Right cardiac atrium (tissue), 5 donors: ENCODE measurements at regions not wholly inside any gene's neighbourhood (a gene's known extent, or its start where the extent isn't known, plus 50 kb on each side); places are given as distances from the start of the nearest gene placed in this dataset.

ENCODE experiments used
- ATAC-seq, 2 donors: fragments of 200-7000 bp; cut with Tn5 transposase; one replicate each; pipeline versions ENCODE4 v1.8.0 to v1.9.1; 2020; ENCODE audit warnings: moderate library complexity in 2 of 2, mild to moderate bottlenecking in 1 of 2
- DNase-seq, 3 donors: peaks; one replicate each; pipeline ENCODE4 v3.0.0-alpha.2; 2020
- H3K27ac ChIP-seq: one replicate; pipeline ENCODE4 v1.5.1; 2013; ENCODE audit warnings: mild to moderate bottlenecking, low read length, control low read depth, moderate library complexity
- H3K27me3 ChIP-seq: one replicate; pipeline ENCODE4 v1.6.1; 2013; ENCODE audit not compliant: control insufficient read depth, insufficient read depth
- H3K4me1 ChIP-seq: one replicate; pipeline ENCODE4 v1.6.1; 2013; ENCODE audit warnings: low read length; ENCODE audit not compliant: control insufficient read depth, insufficient read depth
- H3K4me3 ChIP-seq: one replicate; pipeline ENCODE4 v1.5.1; 2013; ENCODE audit warnings: low read length, control low read depth
- H3K9me3 ChIP-seq: one replicate; pipeline ENCODE4 v1.6.1; 2013; ENCODE audit warnings: low read length; ENCODE audit not compliant: control insufficient read depth
- WGBS: extraction: QIAGEN DNeasy Blood & Tissue Kit; methylation state at CpG from one replicate; pipeline ENCODE4 v1.1.7; 2013; 5-methylcytosine and 5-hydroxymethylcytosine counted together
- intact Hi-C, 4 donors: fragments of 100-400 bp; cut with DNase I; formaldehyde crosslinking; loops; one replicate each; pipeline versions ENCODE4 v1.11.0 to v1.14.0; 2022 to 2023
- donor health status: healthy with polysubstance abuse.
- donor health status: DM: no; HTN: yes; CAD: no.
- donor health status: DM: no; HTN: no; CAD: no.
- donor health status: DM: no; HTN: yes; CAD: no; lungs with severe emphysema.
- donor health status: DM: yes; HTN: yes; CAD: no.

DNA sequence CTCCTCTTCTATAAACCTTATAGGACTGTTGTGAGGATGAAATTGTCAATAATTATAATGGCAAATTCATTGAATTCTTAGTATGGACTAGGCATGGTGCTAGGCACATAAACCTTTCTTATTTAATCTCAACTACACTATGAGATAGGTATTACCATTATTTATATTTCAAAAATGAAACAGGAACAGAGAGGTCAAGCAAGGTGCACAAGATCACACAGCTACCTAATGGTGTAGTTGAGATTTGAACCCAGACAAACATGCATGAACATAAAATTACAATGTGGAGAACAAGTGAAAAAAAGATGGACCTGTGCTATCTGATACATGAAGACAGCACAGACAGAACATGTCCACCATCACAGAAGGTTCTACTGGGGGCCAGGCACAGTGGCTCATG is 156.7 kb downstream of the AXIN2 start:
- Histone ChIP-seq H3K4me3 (no peak overlapping the region), H3K4me1 (peaks cover 2% of the 10 kb centered on the region), H3K9me3 (no peaks in the 10 kb centered on the region), H3K27ac (no peak overlapping the region), H3K27me3 (no peaks in the 10 kb centered on the region)
- no peak for ATAC-seq
- intact Hi-C loops: no loop called here
- no peak for DNase-seq

DNA sequence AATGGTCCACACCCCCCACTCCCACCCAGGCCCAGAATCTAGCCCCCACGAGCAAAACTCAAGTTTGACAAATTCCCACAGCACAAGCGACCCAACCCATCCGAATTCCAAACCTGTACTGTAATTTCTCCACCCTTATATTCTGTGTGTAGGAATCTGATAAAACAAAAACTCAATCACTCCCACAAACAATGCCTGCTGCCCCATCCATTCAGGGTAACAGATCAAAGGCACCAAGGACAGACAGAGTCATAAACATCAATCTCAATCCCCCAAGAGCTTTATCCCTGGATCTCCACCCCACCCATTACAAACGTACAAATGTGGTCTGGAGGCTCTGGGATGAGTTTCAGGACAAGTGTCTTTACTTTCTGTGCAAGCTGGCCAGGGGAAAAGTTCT is 157.8 kb downstream of the AXIN2 start:
- DNase-seq: no peak
- Histone ChIP-seq H3K27me3 (no peaks in the 10 kb centered on the region), H3K9me3 (no peaks in the 10 kb centered on the region), H3K4me3 (no peak overlapping the region), H3K27ac (no peak overlapping the region), H3K4me1 (peaks cover 2% of the 10 kb centered on the region)
- intact Hi-C loops: no loop called here
- 69% methylated on average over 4 of the region's 4 CpGs for WGBS
- no peak for ATAC-seq

DNA sequence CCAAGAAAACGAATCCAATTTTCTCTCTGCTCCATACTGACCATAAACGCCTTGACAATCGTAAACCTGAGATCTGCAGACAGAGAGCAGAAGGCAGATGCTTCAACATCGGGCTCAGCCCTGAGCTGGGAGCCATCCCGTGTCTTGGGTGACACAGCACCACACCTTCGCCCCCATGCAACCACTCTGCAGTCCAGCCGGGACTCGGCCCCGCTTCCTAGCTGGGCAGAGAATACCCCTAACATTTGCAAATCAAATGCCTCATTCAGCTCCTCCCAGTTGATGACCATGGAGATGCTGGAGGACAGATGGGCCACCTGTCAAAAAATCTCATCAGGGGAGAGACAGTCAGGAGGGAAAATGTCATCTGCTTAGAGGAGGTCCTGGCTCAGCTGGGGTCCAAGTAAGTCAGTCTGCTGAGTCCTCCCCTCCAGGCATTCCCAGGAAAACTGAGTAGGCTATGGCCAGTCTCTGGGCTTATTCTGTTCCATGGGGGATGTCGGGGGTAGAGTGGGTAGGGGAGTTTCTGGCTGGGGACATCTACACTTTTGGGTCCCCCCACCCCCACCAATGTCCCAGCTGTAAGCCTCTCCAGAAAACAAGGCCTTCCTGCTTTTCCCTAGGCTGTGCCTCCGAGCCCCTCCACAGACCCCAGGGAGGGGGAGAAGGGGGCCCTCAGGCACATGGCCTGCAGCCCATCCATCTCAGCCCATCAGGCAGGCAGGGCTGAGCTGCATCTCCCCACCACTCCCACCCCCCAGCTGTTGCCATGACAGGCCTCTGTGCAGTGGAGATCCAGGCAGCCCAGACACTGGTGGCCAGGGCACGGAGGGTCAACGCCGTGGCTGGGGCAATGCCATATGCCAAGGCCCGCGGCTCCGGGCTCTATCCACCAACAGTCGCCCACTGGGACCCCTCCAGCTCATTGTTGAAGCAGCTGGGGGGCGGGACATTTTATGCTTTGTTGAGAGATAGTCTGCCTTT is 158.6 kb downstream of the AXIN2 start:
- Histone ChIP-seq H3K4me1 (peaks cover 2% of the 10 kb centered on the region), H3K27me3 (no peaks in the 10 kb centered on the region), H3K4me3 (no peak overlapping the region), H3K27ac (no peak overlapping the region), H3K9me3 (no peaks in the 10 kb centered on the region)
- ATAC-seq (no peak), DNase-seq (no peak)
- 84% methylated on average over 19 of the region's 19 CpGs for WGBS
- intact Hi-C loops: no loop called here

DNA sequence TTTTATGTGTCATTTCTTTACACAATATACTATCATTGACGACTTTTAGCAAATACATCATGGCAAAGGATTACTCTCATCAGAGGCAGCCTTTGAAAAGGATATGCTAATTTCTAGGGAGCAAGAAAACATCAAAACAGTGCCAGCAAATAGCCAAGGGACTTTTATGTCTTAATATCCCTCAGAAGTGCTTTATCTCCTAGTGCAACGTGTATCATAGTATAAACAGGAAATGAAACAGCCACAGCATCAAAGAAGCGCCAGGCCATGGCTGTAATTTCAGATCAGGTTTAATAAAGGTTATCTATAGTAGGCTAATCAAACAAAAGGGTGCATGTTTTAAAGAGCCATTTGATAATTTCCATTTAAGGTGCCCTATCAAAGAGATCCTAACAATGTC is 159.9 kb downstream of the AXIN2 start:
- 33% methylated on average over 3 of the region's 3 CpGs for WGBS
- no peaks in the 10 kb centered on the region for H3K9me3 ChIP-seq
- no peaks in the 10 kb centered on the region for H3K4me1 ChIP-seq
- ATAC-seq (no peak), DNase-seq (no peak)
- no peaks in the 10 kb centered on the region for H3K27me3 ChIP-seq
- H3K4me3 ChIP-seq: no peak overlapping the region
- intact Hi-C loops: no loop called here
- H3K27ac ChIP-seq: no peak overlapping the region

DNA sequence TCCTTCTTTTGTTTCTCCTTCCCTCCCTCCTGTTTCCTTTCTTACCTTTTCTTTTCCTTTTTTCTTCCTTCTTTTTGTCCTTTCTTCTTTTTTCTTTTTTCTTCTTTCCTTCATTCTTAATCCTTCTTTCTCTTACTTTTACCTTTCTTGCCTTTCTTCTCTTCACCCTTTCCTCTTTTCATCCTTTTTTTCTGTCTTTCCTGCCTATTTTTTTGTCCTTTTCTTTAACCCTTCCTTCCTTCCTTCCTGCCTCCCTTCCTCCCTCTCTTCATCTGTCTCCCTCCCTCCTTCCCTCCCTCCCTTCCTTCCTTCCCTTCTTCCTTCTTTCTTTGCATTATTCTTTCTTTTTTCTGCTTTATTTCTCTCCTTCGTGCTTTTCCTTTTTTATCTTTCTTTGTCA is 160.7 kb downstream of the AXIN2 start:
- H3K4me1 ChIP-seq: no peaks in the 10 kb centered on the region
- ATAC-seq: no peak
- no peak for DNase-seq
- no peaks in the 10 kb centered on the region for H3K27me3 ChIP-seq
- 83% methylated on average over 1 of the region's 1 CpG for WGBS
- no peak overlapping the region for H3K27ac ChIP-seq
- intact Hi-C loops: no loop called here
- no peak overlapping the region for H3K4me3 ChIP-seq
- no peaks in the 10 kb centered on the region for H3K9me3 ChIP-seq

DNA sequence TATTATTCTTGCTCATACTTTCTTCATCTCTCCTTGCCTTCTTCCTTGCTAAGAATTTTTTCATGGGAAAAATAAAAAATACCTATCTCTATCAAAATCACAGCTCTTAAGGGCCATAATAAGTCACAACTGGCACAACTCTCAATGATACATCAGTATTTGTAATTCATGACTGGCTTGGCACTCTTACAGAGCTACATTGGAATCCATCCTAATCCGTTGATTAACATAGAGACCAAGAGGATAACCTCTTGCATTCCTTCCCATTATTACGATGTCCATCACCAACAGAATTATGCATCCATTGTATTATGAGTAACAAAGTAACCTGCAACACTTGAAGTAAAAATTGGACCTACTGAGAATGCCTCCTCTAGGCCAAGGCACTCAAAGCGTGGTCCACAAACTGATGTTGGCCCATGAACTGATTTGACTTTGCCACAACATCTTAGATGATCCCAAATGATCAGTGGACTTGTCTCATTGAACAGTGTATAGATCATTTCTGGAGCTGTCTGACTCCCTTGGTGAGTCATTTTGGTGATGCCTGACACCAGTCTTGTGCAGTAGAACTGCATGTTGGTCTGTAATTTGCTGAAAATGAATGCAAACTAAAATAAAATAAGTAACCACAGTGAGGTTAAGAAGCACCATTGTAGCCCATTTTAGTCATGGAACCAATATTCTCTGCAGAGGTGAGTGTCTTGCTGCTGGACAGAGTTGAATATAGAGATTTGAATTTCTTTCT is 163.2 kb downstream of the AXIN2 start:
- Histone ChIP-seq H3K9me3 (no peaks in the 10 kb centered on the region), H3K27me3 (no peaks in the 10 kb centered on the region), H3K27ac (no peak overlapping the region), H3K4me1 (no peaks in the 10 kb centered on the region), H3K4me3 (no peak overlapping the region)
- intact Hi-C loops: no loop called here
- 84% methylated on average over 3 of the region's 3 CpGs for WGBS
- no peak for ATAC-seq
- no peak for DNase-seq

DNA sequence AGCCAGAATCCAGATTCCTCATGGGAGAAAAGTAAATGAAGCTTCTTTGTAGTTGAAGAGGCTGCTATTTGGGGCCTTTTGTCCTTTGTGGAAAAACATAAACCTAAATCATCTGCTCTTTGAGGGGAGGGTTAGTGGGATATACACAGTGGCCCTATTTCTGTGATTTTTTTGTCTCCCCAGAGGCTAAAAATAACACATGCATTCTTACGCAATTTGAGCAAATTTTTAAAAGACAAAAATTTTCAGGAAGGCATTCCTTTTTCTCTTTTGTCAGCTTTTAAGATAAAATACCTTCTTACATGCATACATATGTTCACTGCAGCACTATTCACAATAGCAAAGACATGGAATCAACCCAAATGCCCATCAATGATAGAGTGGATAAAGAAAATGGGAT is 165.5 kb downstream of the AXIN2 start:
- H3K4me3 ChIP-seq: no peak overlapping the region
- intact Hi-C loops: no loop called here
- ATAC-seq: no peak
- no peaks in the 10 kb centered on the region for H3K27me3 ChIP-seq
- no peaks in the 10 kb centered on the region for H3K9me3 ChIP-seq
- DNase-seq: no peak
- 85% methylated on average over 1 of the region's 1 CpG for WGBS
- H3K4me1 ChIP-seq: no peaks in the 10 kb centered on the region
- H3K27ac ChIP-seq: no peak overlapping the region

DNA sequence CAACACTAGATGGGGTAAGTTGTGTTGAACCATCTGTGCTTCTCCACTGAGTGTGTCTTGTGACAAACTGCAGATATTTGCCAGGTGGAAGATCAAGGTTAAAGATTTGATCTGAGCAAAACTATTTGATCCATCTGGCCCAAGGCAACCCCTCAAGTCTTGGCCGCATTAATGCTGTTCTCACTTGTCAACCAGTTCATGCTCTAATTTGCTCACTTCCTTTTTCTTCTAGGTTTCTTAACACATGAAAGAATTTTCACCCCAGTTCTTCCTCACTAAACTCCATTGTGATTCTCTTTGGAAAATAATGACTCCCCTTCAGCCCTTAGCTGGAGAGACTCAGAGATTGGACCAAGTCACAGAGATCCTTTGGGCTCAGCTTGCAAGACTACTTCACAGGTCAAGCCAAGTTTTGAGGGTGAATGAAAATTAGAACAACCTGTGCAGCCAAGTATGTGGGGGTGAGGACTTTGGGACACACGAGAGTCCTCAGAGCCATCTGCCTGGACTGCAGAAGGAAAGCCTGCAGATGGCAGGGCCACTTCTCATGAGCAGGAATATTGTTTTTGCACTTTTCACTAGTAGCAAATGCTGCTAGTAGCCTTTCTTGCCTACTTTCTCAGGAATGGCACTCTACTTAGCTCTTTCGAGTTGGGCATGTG is 166.5 kb downstream of the AXIN2 start:
- H3K27me3 ChIP-seq: no peaks in the 10 kb centered on the region
- no peak overlapping the region for H3K27ac ChIP-seq
- intact Hi-C loops: no loop called here
- no peaks in the 10 kb centered on the region for H3K9me3 ChIP-seq
- ATAC-seq (no peak), DNase-seq (no peak)
- 60% methylated on average over 3 of the region's 3 CpGs for WGBS
- H3K4me1 ChIP-seq: no peaks in the 10 kb centered on the region
- no peak overlapping the region for H3K4me3 ChIP-seq

DNA sequence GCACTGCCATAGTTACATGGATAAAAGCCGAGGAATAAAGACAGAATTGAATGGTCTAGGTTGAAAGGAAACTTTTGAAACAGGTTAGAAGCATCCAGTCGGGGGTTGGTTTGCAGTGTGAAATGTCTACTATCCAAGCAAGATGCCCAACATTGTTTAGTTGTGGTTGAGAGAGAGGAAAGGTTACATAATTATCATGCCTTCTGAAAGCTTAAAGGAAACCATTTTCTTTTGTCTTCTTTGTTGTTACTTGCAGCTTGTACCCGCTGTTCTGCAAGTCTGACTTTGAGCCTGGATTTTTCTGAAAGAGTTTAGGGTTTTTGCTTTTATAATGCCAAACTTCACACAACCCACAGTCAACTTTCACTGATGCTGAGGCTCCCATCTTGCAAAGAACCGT is 167.9 kb downstream of the AXIN2 start:
- H3K4me3 ChIP-seq: no peak overlapping the region
- DNase-seq: no peak
- no peaks in the 10 kb centered on the region for H3K9me3 ChIP-seq
- intact Hi-C loops: no loop called here
- H3K4me1 ChIP-seq: no peaks in the 10 kb centered on the region
- ATAC-seq: no peak
- H3K27me3 ChIP-seq: no peaks in the 10 kb centered on the region
- WGBS: 75% methylated on average over 4 of the region's 4 CpGs
- no peak overlapping the region for H3K27ac ChIP-seq

DNA sequence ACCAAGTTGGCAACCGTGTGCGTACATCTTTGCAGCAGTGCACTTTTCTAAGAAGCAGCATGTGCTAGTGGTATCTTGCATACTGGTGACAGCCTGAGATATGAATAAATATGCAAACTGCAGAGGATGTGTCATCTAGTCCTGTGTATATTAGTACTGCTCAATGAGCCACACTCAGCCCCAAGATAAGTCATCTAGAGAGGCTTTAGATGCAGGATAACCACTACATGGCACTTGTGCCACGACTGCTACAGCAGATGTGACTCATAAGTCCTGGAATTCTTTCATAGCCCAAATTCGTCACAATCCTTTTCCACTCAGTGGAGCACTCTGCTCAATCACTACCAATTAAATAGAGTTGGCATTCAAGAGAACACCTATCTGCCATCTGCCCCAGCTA is 171.5 kb downstream of the AXIN2 start:
- Histone ChIP-seq H3K9me3 (no peaks in the 10 kb centered on the region), H3K27ac (no peak overlapping the region), H3K27me3 (no peaks in the 10 kb centered on the region), H3K4me3 (no peak overlapping the region), H3K4me1 (no peaks in the 10 kb centered on the region)
- WGBS: 39% methylated on average over 4 of the region's 4 CpGs
- ATAC-seq: no peak
- intact Hi-C loops: no loop called here
- no peak for DNase-seq

DNA sequence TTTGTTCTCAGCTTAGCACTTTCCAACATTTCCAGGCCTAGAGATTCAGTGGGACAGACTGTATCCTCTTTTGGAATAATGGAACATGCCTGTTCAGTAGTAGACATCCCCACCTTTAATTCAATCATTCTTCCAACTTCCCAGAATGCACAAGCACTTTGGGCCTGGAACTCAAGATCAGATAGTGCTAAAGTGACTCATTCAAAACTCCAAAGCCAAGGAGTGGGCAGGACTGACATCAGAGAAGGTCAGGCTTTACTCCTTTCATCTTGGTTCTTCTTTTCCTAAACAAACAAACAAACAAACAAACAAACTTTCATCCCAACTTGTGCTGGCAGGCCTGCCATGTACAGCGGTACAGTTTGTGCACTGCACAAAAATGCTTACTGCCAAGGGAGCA is 172.0 kb downstream of the AXIN2 start:
- intact Hi-C loops: no loop called here
- no peak for DNase-seq
- 89% methylated on average over 1 of the region's 1 CpG for WGBS
- Histone ChIP-seq H3K4me1 (no peaks in the 10 kb centered on the region), H3K9me3 (no peaks in the 10 kb centered on the region), H3K27me3 (no peaks in the 10 kb centered on the region), H3K4me3 (no peak overlapping the region), H3K27ac (no peak overlapping the region)
- ATAC-seq: no peak
